ENCODE measurements at regions not wholly inside any gene's neighbourhood (a gene's known extent, or its start where the extent isn't known, plus 50 kb on each side); places are given as distances from the start of the nearest gene placed in this dataset.

DNA sequence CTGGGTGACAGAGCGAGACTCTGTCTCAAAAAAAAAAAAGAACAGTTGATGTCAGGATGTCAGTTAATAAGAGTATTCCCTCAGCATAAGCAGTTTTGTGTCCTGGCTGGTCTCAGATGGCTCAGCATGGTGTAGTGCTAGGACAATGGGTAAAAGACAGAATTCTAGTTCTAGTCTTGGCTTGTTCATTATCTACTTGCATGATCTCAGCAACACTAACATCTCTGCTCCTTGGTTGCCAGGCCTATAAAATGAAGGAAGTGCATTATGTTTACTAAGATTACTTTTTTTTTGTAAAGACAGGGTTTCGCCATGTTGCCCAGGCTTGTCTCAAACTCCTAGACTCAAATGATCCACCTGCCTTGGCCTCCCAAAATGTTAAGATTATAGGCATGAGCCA is 84.3 kb upstream of the SP8 start:
- TF ChIP-seq POLR2A (IDR thresholded peaks at IDR 0.05; ENCODE audit: low read depth, low read length) (no peak), TAF1 (IDR thresholded peaks at IDR 0.05; ENCODE audit: borderline replicate concordance, low read depth, low read length) (no peak)
